ENCODE measurements at regions not wholly inside any gene's neighbourhood (a gene's known extent, or its start where the extent isn't known, plus 50 kb on each side); places are given as distances from the start of the nearest gene placed in this dataset.
A peak's percentile ranks its signal among the peaks of the same experiment; 100 is the strongest.

- Histone ChIP-seq H3K9ac (ENCODE audit: insufficient read depth in 1 of 2, low read depth in 2 of 2, low read length in 2 of 2) (no peak overlapping the region), H3K9me1 (ENCODE audit: control insufficient read depth, insufficient read depth, low read length) (no peaks in the 10 kb centered on the region), H3K9me3 (replicated peaks; ENCODE audit: control insufficient read depth, insufficient read depth, low read depth, low read length) (no peaks in the 10 kb centered on the region), H3K4me2 (ENCODE audit: insufficient read depth, low read length) (no peak overlapping the region), H3K4me3 (no peak overlapping the region), H3K27me3 (ENCODE audit: control insufficient read depth in 2 of 2, insufficient read depth in 2 of 2, low read length in 2 of 2) (no peaks in the 10 kb centered on the region), H3K4me1 (replicated peaks in 1 of 2; ENCODE audit: control insufficient read depth in 2 of 2, insufficient read depth in 2 of 2, low read length in 2 of 2) (no peaks in the 10 kb centered on the region), H3K27ac (ENCODE audit: extremely low read depth, low read depth, low read length) (no peak overlapping the region), H4K20me1 (replicated peaks; ENCODE audit: control insufficient read depth, insufficient read depth, low read length) (no peaks in the 10 kb centered on the region), H2AFZ (ENCODE audit: low read depth, low read length) (no peak overlapping the region), H3K36me3 (ENCODE audit: control insufficient read depth, insufficient read depth, low read length) (no peaks in the 10 kb centered on the region), H3K79me2 (ENCODE audit: control insufficient read depth, insufficient read depth, low read length) (no peaks in the 10 kb centered on the region)
- FAIRE-seq (no peak), DNase-seq (ENCODE audit: extremely low read depth in 1 of 4, low spot score in 3 of 4) (no peak), ATAC-seq (no peak)
- BruUV-seq (replicated peaks): no TSS peak
- intact Hi-C loops (cut with micrococcal nuclease): no loop called here
- POLR2A ChIA-PET: interaction anchor here (0.7 kb wide), 1 partner anchor 203 kb away, joined by 3 read pairs; no protein-coding TSS in a partner anchor
- in situ Hi-C loops (cut with MboI): no loop called here
- CTCF ChIA-PET (ENCODE audit: low intra/inter-chr PET ratio): no interaction called here
- TF ChIP-seq PATZ1 (CRISPR knock-in tag; IDR thresholded peaks at IDR 0.05; ENCODE audit: borderline replicate concordance) (no peak), ZNF644 (tag; IDR thresholded peaks at IDR 0.05; ENCODE audit: low read depth) (no peak), UBTF (IDR thresholded peaks at IDR 0.05; ENCODE audit: borderline replicate concordance in 1 of 2, low read depth in 2 of 2, low read length in 2 of 2) (no peak), C11orf30 (IDR thresholded peaks at IDR 0.05; ENCODE audit: low read depth) (peak; percentile 40; the same call in 1 of the 2 replicates), KAT8 (IDR thresholded peaks at IDR 0.05; ENCODE audit: low read depth) (no peak), ZNF316 (IDR thresholded peaks at IDR 0.05) (peak; percentile 53; the same call in 1 of the 2 replicates), LCOR (CRISPR knock-in tag; IDR thresholded peaks at IDR 0.05) (no peak), HES1 (IDR thresholded peaks at IDR 0.05; ENCODE audit: low read depth) (no peak), NFXL1 (CRISPR knock-in tag; IDR thresholded peaks at IDR 0.05) (no peak), CBX1 (IDR thresholded peaks at IDR 0.05; ENCODE audit: low read depth) (no peak), BHLHE40 (IDR thresholded peaks at IDR 0.05; ENCODE audit: low read length) (no peak), IFI16 (CRISPR knock-in tag; IDR thresholded peaks at IDR 0.05) (no peak), MXI1 (IDR thresholded peaks at IDR 0.05; ENCODE audit: low read depth, low read length) (no peak)
Observed at GRCh38 chrX:16357902-16358301, 190.6 kb downstream of the MAGEB17 start.
